OCI-LY7 (cell line): ENCODE measurements at regions not wholly inside any gene's neighbourhood (a gene's known extent, or its start where the extent isn't known, plus 50 kb on each side); places are given as distances from the start of the nearest gene placed in this dataset.

Experiments used
- BruUV-seq: library from RNA; stranded (reverse); fragments of 400-500 nt; replicated peaks from 2 replicates; lab custom pipeline; 2021; lab: Mats Ljungman, UMichigan
- CTCF ChIA-PET: fragments of 300-600 bp; sonication (Branson Sonifier 250); formaldehyde crosslinking; loops from one replicate; lab custom pipeline; 2022; ENCODE audit warnings: antibody characterized with exemption; ENCODE audit not compliant: unreplicated experiment; lab: Charles Lee
- POLR2A ChIA-PET: fragments of 300-600 bp; sonication (Branson Sonifier 250); formaldehyde crosslinking; loops from one replicate; lab custom pipeline; 2022; ENCODE audit warnings: antibody characterized with exemption; lab: Charles Lee
- DNase-seq: peaks from one replicate; pipeline ENCODE4 v3.0.0-alpha.2; 2015; ENCODE audit warnings: low spot score
- H2AFZ ChIP-seq: fragments of 200-600 bp; sonication (generic), shearing (Covaris generic); 2 replicates; pipeline ENCODE4 v1.6.1; 2014; ENCODE audit warnings: mild to moderate bottlenecking, antibody characterized with exemption, low read length, moderate library complexity
- H3K27ac ChIP-seq: fragments of 200-600 bp; sonication (generic); 2 replicates; pipeline ENCODE4 v1.5.1; 2014; ENCODE audit warnings: mixed run types, low read depth, mild to moderate bottlenecking, moderate library complexity, low read length, inconsistent platforms; ENCODE audit not compliant: poor library complexity, severe bottlenecking
- H3K36me3 ChIP-seq: fragments of 200-600 bp; sonication (generic); 2 replicates; pipeline ENCODE4 v1.6.1; 2014; ENCODE audit warnings: mild to moderate bottlenecking, antibody characterized with exemption, low read length, moderate library complexity, mixed read lengths; ENCODE audit not compliant: insufficient read depth
- H3K4me1 ChIP-seq: fragments of 200-600 bp; sonication (generic); 2 replicates; pipeline ENCODE4 v1.5.1; 2014; ENCODE audit warnings: mild to moderate bottlenecking, low read length; ENCODE audit not compliant: insufficient read depth, poor library complexity, severe bottlenecking
- H3K4me2 ChIP-seq: fragments of 200-600 bp; sonication (generic); 2 replicates; pipeline ENCODE4 v1.6.1; 2014; ENCODE audit warnings: mild to moderate bottlenecking, low read length
- H3K4me3 ChIP-seq: fragments of 200-600 bp; sonication (generic); 2 replicates; pipeline ENCODE4 v1.5.1; 2014; ENCODE audit warnings: mild to moderate bottlenecking, low read depth, low read length; ENCODE audit not compliant: poor library complexity, severe bottlenecking
- H3K79me2 ChIP-seq: fragments of 200-600 bp; sonication (generic); 2 replicates; pipeline ENCODE4 v1.6.1; 2016; ENCODE audit warnings: low read depth, mild to moderate bottlenecking, low read length, moderate library complexity, mixed read lengths; ENCODE audit not compliant: insufficient read depth
- H3K9me2 ChIP-seq: fragments of 200-600 bp; sonication (generic); 2 replicates; pipeline ENCODE4 v1.6.1; 2016; ENCODE audit warnings: mild to moderate bottlenecking, low read length, mixed read lengths; ENCODE audit not compliant: insufficient read depth
- H3K9me3 ChIP-seq: fragments of 200-600 bp; sonication (generic); 2 replicates; pipeline ENCODE4 v1.6.1; 2014; ENCODE audit warnings: mild to moderate bottlenecking, mixed run types, low read length, mixed read lengths
- H4K20me1 ChIP-seq: fragments of 200-600 bp; sonication (generic); 2 replicates; pipeline ENCODE4 v1.6.1; 2014; ENCODE audit warnings: mild to moderate bottlenecking, antibody characterized with exemption, low read length, moderate library complexity, mixed read lengths; ENCODE audit not compliant: insufficient read depth
- EZH2phosphoT487 ChIP-seq: fragments of 200-600 bp; sonication (generic); IDR thresholded peaks from 2 replicates; pipeline ENCODE4 v1.6.1; 2018; ENCODE audit warnings: low read depth, borderline replicate concordance, mild to moderate bottlenecking, mixed run types, antibody characterized with exemption, low read length, moderate library complexity, mixed read lengths
- intact Hi-C: fragments of 100-400 bp; cut with micrococcal nuclease; formaldehyde crosslinking; loops from one replicate; pipeline ENCODE4 v1.10.0; 2022; ENCODE audit not compliant: unreplicated experiment
- TF ChIP-seq, protein P1 (sequence below): fragments of 200-600 bp; sonication (generic); conservative IDR thresholded peaks from 2 replicates; pipeline ENCODE4 v1.5.1; 2014; ENCODE audit warnings: mild to moderate bottlenecking, antibody characterized with exemption, low read length, moderate library complexity, mixed read lengths

DNA sequence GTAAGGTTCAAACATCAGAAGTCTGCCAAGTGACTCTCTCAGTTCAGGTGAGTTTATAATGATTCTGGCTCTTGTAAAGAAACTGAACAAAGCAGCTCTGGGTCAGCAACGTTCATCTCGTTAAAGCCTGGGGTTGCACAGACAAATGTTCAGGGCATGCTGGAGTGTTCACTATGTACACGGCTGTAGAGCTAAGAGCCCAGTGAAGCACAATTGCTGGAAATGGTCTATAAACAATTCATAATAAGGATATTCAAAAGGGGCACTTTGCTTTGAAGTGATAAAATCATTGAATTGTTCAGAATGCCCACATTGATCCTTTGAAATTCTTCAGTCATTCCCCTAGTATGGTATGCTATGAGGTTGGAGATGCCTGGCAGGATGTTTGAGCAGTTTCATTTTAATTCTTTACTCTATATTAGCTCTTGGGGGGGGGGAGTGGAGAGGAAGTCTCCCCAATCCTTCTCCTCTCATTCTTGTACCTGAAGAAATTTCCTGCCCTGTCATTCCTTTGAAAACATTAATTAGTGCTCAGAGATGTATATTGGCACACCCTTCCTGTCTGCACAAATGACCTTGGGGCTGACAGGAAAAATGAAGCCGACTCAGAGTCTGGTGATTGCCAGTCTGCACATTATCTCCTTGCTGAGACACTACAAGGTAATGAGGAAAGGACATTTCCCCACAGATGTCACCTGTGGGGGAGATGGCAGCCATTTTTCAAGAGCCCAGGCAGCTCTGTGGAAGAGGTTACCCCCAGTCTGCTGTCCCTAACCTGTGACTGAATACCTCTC lies 145.5 kb downstream of the DLEU7 start:
- peaks cover 15% of the 10 kb centered on the region; the same call in 1 of the 2 replicates for H3K9me3 ChIP-seq
- H3K9me2 ChIP-seq: no peaks in the 10 kb centered on the region
- H3K4me3 ChIP-seq: no peak overlapping the region
- ChIA-PET POLR2A (interaction anchor here (0.6 to 1.2 kb wide), 2 partner anchors 9 to 328 kb away, joined by 3 to 4 read pairs; no protein-coding TSS in a partner anchor), CTCF (no interaction called here)
- no peak overlapping the region for H3K4me2 ChIP-seq
- no TSS peak for BruUV-seq
- no peaks in the 10 kb centered on the region; the same call in 1 of the 2 replicates for H3K36me3 ChIP-seq
- no peak for DNase-seq
- H3K27ac ChIP-seq: no peak overlapping the region
- no peaks in the 10 kb centered on the region for H4K20me1 ChIP-seq
- H3K79me2 ChIP-seq: no peaks in the 10 kb centered on the region
- no peak for TF ChIP-seq EZH2phosphoT487
- TF ChIP-seq, protein P1, sequence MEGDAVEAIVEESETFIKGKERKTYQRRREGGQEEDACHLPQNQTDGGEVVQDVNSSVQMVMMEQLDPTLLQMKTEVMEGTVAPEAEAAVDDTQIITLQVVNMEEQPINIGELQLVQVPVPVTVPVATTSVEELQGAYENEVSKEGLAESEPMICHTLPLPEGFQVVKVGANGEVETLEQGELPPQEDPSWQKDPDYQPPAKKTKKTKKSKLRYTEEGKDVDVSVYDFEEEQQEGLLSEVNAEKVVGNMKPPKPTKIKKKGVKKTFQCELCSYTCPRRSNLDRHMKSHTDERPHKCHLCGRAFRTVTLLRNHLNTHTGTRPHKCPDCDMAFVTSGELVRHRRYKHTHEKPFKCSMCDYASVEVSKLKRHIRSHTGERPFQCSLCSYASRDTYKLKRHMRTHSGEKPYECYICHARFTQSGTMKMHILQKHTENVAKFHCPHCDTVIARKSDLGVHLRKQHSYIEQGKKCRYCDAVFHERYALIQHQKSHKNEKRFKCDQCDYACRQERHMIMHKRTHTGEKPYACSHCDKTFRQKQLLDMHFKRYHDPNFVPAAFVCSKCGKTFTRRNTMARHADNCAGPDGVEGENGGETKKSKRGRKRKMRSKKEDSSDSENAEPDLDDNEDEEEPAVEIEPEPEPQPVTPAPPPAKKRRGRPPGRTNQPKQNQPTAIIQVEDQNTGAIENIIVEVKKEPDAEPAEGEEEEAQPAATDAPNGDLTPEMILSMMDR: no peak
- no peaks in the 10 kb centered on the region for H3K4me1 ChIP-seq
- no peak overlapping the region for H2AFZ ChIP-seq
- intact Hi-C loops: no loop called here

DNA sequence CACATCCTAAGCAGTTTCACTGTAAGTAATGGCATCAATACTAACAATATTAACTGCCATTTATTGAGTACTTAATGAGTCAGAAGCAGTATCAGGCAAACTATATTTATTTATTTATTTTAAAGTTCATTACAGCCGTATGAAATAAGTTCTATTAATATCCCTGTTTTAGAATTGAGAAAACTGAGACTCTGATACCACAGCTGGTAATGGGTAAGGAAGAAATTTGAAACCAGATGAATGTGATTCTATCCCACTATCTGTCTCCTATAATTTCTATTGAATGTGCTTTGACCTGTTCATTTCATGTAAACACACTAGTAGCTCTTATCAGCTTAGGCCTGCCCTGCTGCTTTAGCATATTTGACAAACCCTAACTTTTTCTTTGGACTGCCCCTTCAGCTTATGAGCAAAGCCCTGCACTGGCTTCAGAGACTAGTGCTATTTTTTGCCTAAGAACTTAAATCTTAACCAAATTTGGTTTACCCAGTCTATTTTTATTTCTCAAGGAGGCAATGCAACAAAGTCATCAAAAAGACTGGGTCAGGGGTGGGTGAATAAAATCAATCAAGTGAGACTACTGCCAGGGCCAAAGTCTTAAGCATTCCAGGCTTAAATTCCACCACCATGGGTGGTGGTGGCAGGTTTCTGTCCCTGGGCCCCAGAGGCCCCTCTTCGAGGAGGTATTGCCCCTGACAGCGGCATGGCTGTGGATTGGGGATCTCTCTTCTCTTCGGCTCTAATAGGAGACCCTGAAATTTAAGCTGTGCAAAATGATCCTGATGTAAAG lies 143.4 kb downstream of the DLEU7 start:
- Histone ChIP-seq H4K20me1 (no peaks in the 10 kb centered on the region), H3K27ac (no peak overlapping the region), H3K4me2 (no peak overlapping the region), H3K4me1 (no peaks in the 10 kb centered on the region), H2AFZ (no peak overlapping the region), H3K9me3 (peaks cover 15% of the 10 kb centered on the region; the same call in 1 of the 2 replicates), H3K4me3 (no peak overlapping the region), H3K36me3 (no peaks in the 10 kb centered on the region; the same call in 1 of the 2 replicates), H3K9me2 (no peaks in the 10 kb centered on the region), H3K79me2 (no peaks in the 10 kb centered on the region)
- intact Hi-C loops: no loop called here
- CTCF ChIA-PET: no interaction called here
- BruUV-seq: no TSS peak
- no peak for DNase-seq
- TF ChIP-seq EZH2phosphoT487: no peak
- TF ChIP-seq, protein P1: no peak
- POLR2A ChIA-PET: interaction anchor here (0.8 to 1.7 kb wide), 3 partner anchors 9 to 14 kb away, joined by 3 to 5 read pairs (median 3); no protein-coding TSS in a partner anchor
